ENCODE measurements at regions not wholly inside any gene's neighbourhood (a gene's known extent, or its start where the extent isn't known, plus 50 kb on each side); places are given as distances from the start of the nearest gene placed in this dataset.

DNA sequence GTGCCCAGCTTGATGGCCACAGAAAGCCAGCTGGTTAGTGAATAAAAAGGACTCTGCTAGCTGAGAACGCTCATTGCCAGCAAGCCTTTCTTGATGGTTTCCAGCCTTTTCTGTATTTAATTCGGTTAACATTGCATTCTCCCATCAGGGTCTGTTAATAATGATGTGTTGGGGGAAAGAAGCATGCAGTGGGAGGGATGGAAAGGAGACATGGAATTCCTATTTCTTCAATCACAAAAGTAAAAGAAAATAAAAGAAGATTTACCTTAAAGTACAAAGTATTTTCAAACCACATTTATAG lies 141.9 kb upstream of the RBBP8 start:
- Histone ChIP-seq H3K4me1 (no peaks in the 10 kb centered on the region), H3K27me3 (peaks cover 0 to 2% of the 10 kb centered on the region in 2 donors), H3K36me3 (no peaks in the 10 kb centered on the region), H3K27ac (no peak overlapping the region), H3K4me3 (no peak overlapping the region), H3K9me3 (no peaks in the 10 kb centered on the region)
- DNase-seq = no peak
- intact Hi-C loops (cut with DNase I; ENCODE audit: low total_unique reads) = no loop called here
- TF ChIP-seq, protein P1, sequence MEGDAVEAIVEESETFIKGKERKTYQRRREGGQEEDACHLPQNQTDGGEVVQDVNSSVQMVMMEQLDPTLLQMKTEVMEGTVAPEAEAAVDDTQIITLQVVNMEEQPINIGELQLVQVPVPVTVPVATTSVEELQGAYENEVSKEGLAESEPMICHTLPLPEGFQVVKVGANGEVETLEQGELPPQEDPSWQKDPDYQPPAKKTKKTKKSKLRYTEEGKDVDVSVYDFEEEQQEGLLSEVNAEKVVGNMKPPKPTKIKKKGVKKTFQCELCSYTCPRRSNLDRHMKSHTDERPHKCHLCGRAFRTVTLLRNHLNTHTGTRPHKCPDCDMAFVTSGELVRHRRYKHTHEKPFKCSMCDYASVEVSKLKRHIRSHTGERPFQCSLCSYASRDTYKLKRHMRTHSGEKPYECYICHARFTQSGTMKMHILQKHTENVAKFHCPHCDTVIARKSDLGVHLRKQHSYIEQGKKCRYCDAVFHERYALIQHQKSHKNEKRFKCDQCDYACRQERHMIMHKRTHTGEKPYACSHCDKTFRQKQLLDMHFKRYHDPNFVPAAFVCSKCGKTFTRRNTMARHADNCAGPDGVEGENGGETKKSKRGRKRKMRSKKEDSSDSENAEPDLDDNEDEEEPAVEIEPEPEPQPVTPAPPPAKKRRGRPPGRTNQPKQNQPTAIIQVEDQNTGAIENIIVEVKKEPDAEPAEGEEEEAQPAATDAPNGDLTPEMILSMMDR (IDR thresholded peaks at IDR 0.05) = no peak

DNA sequence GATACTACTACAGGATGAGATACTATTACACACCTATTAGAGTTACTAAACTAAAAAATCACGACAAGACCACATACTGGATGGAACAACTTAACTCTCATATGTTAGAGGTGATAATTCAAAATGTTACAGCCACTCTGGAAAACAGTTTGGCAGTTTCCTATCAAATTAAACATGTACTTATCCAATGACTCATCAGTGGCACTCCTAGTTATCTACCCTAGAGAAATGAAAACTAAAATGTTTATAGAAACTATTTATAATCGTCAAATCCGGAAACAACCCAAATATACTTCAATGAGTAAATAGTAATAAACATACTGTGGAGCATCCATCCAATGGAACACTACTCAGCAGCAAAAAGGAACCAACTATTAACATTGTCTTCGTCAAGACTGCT lies 137.0 kb upstream of the RBBP8 start:
- Histone ChIP-seq H3K36me3 (no peaks in the 10 kb centered on the region), H3K27me3 (no peaks in the 10 kb centered on the region), H3K4me1 (peaks cover 0 to 27% (median 18%) of the 10 kb centered on the region in 4 donors), H3K9me3 (no peaks in the 10 kb centered on the region), H3K4me3 (no peak overlapping the region), H3K27ac (no peak overlapping the region)
- TF ChIP-seq, protein P1 (IDR thresholded peaks at IDR 0.05) = no peak
- intact Hi-C loops (cut with DNase I; ENCODE audit: low total_unique reads) = no loop called here
- no peak for DNase-seq

DNA sequence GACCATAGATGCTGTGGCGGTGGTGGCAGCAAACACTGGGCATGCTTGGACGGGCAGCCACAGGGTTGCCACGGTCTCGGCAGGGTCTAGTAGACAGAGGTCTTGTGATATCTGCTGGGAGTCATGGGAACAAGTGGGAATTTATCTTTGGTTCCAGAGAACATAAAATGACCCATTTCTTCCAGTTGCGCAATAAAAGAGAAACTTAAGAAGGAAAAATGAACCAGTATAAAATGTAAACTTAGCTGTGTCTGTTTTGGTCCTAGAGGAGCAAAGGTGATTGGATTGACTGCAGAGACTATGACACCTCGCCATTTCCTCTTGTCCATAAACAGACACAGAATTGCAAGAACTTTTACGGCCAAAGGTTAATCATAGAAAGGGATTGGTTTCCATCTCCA lies 132.6 kb upstream of the RBBP8 start:
- Histone ChIP-seq H3K27me3 (no peaks in the 10 kb centered on the region), H3K27ac (peak overlapping the region; percentile 73 to 79), H3K4me3 (peak overlapping the region; percentile 3 to 24), H3K4me1 (peaks cover 0 to 34% (median 18%) of the 10 kb centered on the region in 4 donors), H3K9me3 (no peaks in the 10 kb centered on the region), H3K36me3 (no peaks in the 10 kb centered on the region)
- intact Hi-C loops (cut with DNase I; ENCODE audit: low total_unique reads) = loop anchor here (5.0 to 10.0 kb wide), 2 partner anchors 182 to 614 kb away; no protein-coding TSS in a partner anchor
- TF ChIP-seq, protein P1 (IDR thresholded peaks at IDR 0.05) = no peak
- peak; percentile 58 to 73 for DNase-seq

DNA sequence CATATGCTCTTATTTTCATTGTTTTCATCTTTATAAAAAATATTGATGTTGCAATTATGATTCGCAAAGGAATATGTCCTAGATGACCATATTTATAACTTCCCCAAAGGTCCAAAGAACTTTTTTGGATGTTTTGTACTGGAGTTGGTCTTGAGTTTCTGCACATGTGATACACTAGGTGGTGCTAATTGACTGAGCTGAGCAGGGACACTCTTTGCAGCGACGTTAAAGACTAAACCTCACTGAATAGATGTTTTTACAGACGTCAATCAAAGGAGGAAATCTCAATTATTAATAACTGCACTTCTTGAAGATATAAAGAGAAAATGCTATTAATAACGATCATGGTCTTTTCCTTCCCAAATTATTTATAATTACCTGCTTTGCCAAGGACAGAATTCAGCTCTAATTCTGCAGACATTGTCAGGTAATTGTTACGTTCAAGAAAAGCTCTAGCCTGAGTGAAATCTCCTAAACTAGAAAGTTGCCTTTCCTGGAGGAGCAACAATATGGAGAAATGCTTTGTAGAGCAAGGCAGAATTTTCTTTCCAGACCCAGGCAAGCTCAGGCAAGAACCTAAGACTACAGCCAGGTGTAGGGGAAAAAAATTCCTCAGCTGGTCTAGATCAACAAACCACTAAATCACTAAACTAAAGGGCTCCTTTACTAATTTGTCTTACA lies 119.3 kb upstream of the RBBP8 start:
- no peak overlapping the region for H3K4me3 ChIP-seq
- no peaks in the 10 kb centered on the region for H3K9me3 ChIP-seq
- TF ChIP-seq, protein P1 (IDR thresholded peaks at IDR 0.05) = peak; percentile 22 to 33
- no peaks in the 10 kb centered on the region for H3K4me1 ChIP-seq
- H3K27ac ChIP-seq = no peak overlapping the region
- intact Hi-C loops (cut with DNase I; ENCODE audit: low total_unique reads) = no loop called here
- no peaks in the 10 kb centered on the region for H3K27me3 ChIP-seq
- no peaks in the 10 kb centered on the region for H3K36me3 ChIP-seq
- no peak for DNase-seq

DNA sequence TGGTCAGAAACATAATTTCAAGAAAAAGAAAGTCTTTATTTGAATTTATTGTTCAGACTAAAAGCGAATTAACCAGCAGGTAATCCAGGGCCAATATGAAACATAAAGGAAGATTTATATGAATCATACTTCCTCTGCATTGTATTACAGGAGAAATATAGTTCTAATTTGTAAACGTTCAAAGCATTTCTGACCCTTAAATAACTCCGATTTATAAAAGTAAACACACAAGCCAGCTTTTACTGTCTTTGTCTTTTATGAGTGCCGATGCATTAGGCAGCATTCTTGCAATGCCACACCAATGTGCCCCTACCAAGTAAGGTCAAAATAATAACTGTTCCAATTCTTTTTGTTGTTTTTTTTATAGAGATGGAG lies 118.8 kb upstream of the RBBP8 start:
- intact Hi-C loops (cut with DNase I; ENCODE audit: low total_unique reads) = no loop called here
- Histone ChIP-seq H3K36me3 (no peaks in the 10 kb centered on the region), H3K27me3 (no peaks in the 10 kb centered on the region), H3K27ac (no peak overlapping the region), H3K9me3 (no peaks in the 10 kb centered on the region), H3K4me1 (no peaks in the 10 kb centered on the region), H3K4me3 (no peak overlapping the region)
- DNase-seq = no peak
- TF ChIP-seq, protein P1 (IDR thresholded peaks at IDR 0.05) = no peak

All from tibial artery (tissue), 4 donors.